GM21423 (cell line): ENCODE measurements at regions not wholly inside any gene's neighbourhood (a gene's known extent, or its start where the extent isn't known, plus 50 kb on each side); places are given as distances from the start of the nearest gene placed in this dataset.

Source experiments
- ATAC-seq: cut with Tn5 transposase; IDR thresholded peaks from one replicate; pipeline ENCODE4 v1.9.1; 2021; ENCODE audit warnings: mild to moderate bottlenecking, moderate library complexity; ENCODE audit not compliant: unreplicated experiment

GRCh38 chr20:22470620-22471026 is 113.7 kb downstream of the FOXA2 start:
- ATAC-seq = no peak

- ATAC-seq = no peak
These were observed 117.8 kb downstream of the FOXA2 start for GRCh38 chr20:22466447-22467171.

- ATAC-seq = no peak
These were observed 118.5 kb downstream of the FOXA2 start for GRCh38 chr20:22465622-22466446.

DNA sequence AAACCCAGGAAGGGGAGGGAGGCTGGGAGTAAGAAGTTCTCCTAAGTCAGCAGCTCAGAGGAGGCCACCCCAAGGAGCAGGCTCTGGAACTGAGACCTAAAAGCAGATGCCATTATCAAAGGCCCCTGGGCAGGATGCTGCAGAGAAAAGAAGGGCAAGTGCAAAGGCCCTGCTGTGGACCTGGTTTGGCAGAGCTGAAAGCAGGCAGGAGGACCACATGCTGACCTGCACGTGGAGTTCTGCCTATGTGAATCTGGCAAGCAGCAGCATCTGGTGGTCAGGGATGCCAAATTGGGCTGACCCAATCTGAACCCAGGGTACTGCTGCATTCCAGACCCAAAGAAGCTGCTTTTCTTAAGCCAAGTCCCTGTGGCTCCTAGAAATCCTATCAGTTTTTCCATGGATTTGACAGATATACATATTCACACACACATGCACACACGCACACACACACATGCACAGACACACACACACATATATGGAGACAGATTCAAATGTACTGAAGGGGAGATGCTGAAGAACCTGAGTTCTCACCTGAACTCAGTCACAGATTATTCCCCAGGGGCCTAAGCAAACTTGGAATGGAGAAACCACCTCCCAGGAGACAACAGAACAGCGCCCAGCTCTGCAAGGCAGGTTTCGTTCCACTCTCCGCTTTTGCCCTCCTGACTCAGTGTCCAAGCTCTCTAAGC is 119.9 kb downstream of the FOXA2 start:
- no peak for ATAC-seq

GRCh38 chr20:22462975-22463914 is 121.1 kb downstream of the FOXA2 start:
- no peak for ATAC-seq

- ATAC-seq = no peak
These were observed 123.6 kb downstream of the FOXA2 start for GRCh38 chr20:22460803-22461202.

DNA sequence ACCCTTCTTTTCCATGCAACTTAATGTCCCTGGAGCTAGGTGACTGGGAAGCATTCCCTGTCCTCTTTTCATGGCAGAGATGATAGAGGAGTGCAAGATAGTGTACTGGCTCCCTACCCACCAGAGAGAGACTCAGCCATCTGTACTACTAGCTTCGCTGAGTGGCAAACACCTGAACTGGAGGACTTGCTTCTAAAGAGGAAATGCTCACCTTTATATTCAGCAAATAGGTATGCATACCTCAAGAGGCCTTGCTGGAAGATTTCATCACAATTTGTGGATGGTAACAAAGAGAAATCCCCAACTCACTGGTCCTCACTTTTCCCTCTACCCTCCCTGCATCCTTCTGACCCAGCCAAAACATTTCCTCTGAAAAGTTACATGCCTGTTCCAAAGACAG is 124.1 kb downstream of the FOXA2 start:
- no peak for ATAC-seq

DNA sequence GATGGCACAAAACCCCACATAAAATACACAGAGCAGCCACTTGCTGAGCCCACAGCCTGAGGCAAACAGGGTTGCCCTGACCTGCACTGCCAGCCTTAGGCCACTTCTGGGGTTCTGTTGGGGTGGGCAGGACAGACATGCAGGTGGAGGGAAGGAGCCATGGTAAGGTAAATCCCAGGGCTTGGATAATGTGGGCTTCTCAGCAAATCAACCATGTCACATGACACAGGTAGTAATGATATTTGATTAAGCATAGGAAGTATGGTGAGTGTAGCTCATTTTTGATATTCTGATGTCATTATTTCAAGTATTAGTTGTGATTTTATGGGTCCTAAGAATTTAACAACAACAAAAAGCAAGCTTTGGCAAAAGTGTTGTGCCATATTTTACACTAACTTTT is 124.6 kb downstream of the FOXA2 start:
- ATAC-seq = no peak

DNA sequence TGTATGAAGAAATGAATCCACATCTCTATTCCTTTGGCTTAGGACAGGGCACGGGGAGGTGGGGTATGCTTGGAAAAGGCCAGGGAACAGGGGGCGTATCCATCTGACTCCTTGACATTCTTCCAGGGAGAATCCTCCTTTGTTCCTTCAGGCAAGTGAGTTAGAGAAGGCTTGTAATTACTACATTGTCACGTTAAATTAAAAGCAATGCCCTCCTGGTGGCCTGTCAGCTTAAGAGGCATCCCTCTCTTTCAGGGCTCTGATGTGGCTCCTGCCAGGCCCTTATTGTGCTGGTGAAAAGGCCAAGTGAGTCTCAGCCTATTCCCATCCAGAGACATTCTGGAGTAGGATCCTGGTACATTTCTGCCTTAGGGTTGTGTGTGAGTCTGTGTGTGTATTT is 128.3 kb downstream of the FOXA2 start:
- no peak for ATAC-seq

DNA sequence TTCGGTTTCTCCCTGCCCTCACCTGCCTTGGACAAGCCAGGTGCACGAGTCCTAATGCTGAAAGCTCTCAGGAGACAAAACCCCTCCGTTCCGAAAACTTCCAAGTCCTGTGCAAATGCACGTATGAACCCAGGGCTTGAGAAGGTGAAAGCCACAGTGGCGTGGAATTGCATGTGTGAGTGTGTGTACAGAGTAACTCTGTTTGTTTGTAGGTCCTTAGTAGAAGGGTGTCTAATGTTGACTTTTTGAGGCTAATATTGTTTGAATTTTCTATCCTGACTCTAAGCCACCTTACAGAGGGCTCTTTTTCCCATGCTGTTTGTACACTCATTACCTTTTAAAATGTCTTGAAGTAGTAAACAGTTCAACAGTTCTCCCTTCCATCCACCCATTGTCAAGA is 129.1 kb downstream of the FOXA2 start:
- ATAC-seq = no peak

- no peak for ATAC-seq
These were observed 130.9 kb downstream of the FOXA2 start for GRCh38 chr20:22453244-22454080.

DNA sequence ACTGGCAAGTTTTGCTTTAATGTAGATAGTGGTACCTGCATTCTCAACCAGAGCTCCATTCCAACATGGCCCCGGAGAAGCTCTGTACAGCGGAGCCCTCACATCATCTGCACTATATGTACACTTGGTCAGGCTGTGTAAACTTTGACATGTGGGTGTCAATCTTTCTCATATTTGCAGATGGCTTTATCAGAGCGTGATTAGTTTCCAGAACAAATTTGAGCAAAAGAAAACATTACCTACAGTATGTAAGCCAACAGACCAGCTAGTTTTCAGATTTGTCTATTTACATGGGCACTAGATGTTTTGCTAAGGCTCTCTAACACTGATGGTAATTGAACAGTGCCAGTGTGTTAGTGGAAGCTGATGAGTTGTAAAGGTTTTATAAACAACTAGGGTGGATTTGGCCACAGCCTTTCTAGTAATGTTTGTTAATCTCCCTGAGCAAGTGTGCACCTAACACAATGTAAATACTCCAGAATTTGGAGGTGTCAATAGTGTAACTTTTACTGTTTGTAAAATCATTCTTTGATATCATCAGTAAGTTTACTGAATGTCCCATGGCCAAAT is 131.8 kb downstream of the FOXA2 start:
- ATAC-seq = no peak

DNA sequence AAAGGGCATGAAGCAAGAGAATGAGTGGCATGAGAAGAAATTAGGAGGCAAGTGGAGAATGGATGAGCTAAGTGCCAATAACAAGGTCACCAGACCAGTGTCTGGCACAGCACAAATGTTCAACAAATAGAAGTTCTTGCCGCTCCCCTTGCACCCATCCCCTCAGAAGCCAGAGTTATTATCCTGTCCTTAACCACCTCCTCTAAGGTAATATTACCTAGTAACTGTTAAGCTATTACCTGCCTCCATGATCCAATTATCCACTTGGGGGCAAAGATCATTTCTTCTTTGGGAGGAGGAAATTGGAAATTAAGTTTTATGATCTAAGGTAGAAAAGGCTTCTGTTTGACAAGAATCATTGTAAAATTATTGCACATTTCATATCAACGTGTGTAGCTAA is 133.8 kb downstream of the FOXA2 start:
- ATAC-seq = no peak

- no peak for ATAC-seq
These were observed 135.0 kb downstream of the FOXA2 start for GRCh38 chr20:22449188-22449973.

- no peak for ATAC-seq
These were observed 137.0 kb downstream of the FOXA2 start for GRCh38 chr20:22447447-22447778.

DNA sequence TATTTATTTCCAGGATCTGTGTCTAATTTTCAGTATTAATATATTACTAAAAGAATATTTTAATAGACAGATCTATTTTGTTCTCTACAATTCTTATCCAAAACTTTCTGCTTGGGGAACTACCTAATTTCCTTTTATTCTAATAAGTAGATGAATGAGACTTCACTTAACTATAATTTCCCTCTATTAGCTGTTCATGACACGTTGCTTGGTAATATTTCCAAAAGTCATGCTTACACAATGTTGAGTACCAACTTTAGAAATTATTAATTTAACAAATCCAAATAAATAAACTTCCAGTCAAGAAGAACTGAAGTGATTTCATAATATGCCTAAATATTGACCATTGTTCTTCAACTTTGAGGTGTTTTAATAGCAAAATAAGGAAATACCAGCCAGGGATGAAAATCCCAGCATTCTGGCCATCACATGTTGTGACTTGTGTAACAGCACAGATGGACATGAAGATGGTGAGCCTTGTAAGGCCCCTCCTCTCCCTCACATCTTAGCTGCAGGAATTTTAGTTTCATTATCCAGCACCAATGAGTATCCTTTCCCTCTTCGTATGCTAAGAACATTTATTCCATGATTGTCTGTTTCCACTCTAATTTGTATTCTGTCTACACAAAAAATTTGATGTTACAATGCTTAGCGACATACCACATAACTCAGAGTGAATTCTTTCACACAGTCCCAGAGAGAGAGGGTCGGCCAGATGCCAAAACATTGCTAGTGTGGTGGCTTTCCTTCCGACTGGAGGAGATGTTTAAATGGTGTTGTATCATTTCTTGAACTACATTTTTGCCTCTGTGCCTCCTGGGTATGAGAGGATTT is 137.5 kb downstream of the FOXA2 start:
- ATAC-seq = no peak

- ATAC-seq = no peak
These were observed 142.1 kb downstream of the FOXA2 start for GRCh38 chr20:22442318-22442717.

- no peak for ATAC-seq
These were observed 145.4 kb downstream of the FOXA2 start for GRCh38 chr20:22438926-22439325.
